H1 (cell line): ENCODE measurements at regions not wholly inside any gene's neighbourhood (a gene's known extent, or its start where the extent isn't known, plus 50 kb on each side); places are given as distances from the start of the nearest gene placed in this dataset.

ENCODE experiments used
- ATF3 ChIP-seq: IDR thresholded peaks from 2 replicates; pipeline ENCODE4 v1.6.1; 2011; ENCODE audit warnings: low read depth, mild to moderate bottlenecking, low read length; ENCODE audit not compliant: insufficient read depth
- CHD2 ChIP-seq: IDR thresholded peaks from 2 replicates; pipeline ENCODE4 v1.6.1; 2012; ENCODE audit warnings: low read length, improper control_type of control experiment
- CHD7 ChIP-seq: fragments of 300-600 bp; sonication (generic); IDR thresholded peaks from 2 replicates; pipeline ENCODE4 v1.7.1; 2012; ENCODE audit warnings: low read length, moderate library complexity, mild to moderate bottlenecking, inconsistent platforms; ENCODE audit not compliant: insufficient replicate concordance
- CTBP2 ChIP-seq: IDR thresholded peaks from 2 replicates; pipeline ENCODE4 v1.7.0; 2011; ENCODE audit warnings: borderline replicate concordance, mild to moderate bottlenecking, moderate library complexity, mixed read lengths, low read length; ENCODE audit not compliant: insufficient read depth, insufficient read length
- GTF2F1 ChIP-seq: IDR thresholded peaks from 2 replicates; pipeline ENCODE4 v1.6.1; 2012; ENCODE audit warnings: low read depth, low read length, improper control_type of control experiment, borderline replicate concordance
- RBBP5 ChIP-seq: IDR thresholded peaks from 2 replicates; pipeline ENCODE4 v1.7.1; 2012; ENCODE audit warnings: low read depth, mild to moderate bottlenecking, inconsistent platforms, low read length, moderate library complexity, borderline replicate concordance
- SIN3A ChIP-seq, 2 experiments: IDR thresholded peaks in 1 of 2; conservative IDR thresholded peaks in 1 of 2; 2 replicates each; pipeline ENCODE4 v1.6.1; 2011 to 2012; ENCODE audit warnings: low read length in 2 of 2, improper control_type of control experiment in 1 of 2, low read depth in 1 of 2, mild to moderate bottlenecking in 1 of 2

- TF ChIP-seq CHD7, result no peak
- TF ChIP-seq RBBP5, result no peak
- no peak for TF ChIP-seq CTBP2
- no peak for TF ChIP-seq CHD2
- no peak for TF ChIP-seq GTF2F1
- no peak for TF ChIP-seq ATF3
- TF ChIP-seq SIN3A (conservative IDR thresholded peaks at IDR 0.05 in 1 of 2, IDR thresholded peaks at IDR 0.05 in 1 of 2; ENCODE audit: low read depth in 1 of 2, low read length in 2 of 2), result no peak
Measured at GRCh38 chr4:145414226-145414625, 67.4 kb upstream of the SMAD1 start (continued).
